HG03342 (cell line): ENCODE measurements at regions not wholly inside any gene's neighbourhood (a gene's known extent, or its start where the extent isn't known, plus 50 kb on each side); places are given as distances from the start of the nearest gene placed in this dataset.
"Not testable (repeated sequence)": the region's sequence is repeated elsewhere in the genome, so short reads cannot be mapped to it uniquely, and the experiment has no call there.

Experiments
- ATAC-seq: cut with Tn5 transposase; IDR thresholded peaks from one replicate; pipeline ENCODE4 v1.9.1; 2021; ENCODE audit warnings: mild to moderate bottlenecking, moderate library complexity; ENCODE audit not compliant: unreplicated experiment

DNA sequence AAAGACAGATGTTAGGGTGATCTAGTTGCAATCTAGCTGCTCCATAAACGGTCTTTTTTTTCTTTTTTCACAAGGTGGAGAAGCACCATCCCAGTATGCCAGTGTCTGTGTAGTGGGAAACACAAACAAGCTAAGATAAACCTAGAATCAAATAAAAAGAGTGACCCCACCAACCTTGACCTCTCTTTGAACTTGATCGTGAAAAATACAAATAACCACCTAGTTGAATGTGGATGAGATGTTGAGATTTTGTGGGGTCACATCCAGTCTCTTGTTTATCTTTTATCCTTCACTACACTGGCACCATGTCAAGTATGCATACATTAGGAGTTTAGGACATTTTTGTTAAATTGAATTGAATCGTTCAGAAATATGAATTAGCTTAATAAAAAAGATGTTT is 194.6 kb upstream of the EYA4 start:
- no peak for ATAC-seq

DNA sequence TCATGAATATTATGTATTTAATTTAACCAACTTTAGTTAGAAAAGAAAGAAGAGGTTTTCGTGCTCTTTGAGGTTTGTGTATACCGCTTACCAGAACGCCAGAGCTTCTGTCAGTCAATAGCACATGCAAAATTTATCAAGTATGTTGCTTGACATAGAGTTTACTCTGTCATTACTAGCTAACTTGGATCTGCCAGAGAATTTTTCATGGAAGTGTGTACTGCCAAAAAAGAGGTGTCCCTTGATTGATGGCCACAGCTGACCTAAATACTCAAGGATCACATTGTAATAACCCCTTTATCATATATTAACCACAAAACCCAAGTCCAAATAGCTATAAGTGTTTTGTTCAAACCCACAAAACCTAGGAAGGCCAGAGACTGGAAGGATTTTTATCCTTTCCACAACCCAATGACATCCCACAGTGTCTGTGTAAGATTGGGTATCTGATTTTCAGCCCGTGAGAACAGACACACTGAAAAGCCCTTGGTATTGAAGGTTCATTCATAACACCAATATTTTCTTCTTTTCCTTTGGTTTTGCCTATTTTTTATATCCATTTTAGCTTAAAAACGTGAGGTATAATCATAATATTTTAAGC is 194.0 kb upstream of the EYA4 start:
- ATAC-seq: no peak

DNA sequence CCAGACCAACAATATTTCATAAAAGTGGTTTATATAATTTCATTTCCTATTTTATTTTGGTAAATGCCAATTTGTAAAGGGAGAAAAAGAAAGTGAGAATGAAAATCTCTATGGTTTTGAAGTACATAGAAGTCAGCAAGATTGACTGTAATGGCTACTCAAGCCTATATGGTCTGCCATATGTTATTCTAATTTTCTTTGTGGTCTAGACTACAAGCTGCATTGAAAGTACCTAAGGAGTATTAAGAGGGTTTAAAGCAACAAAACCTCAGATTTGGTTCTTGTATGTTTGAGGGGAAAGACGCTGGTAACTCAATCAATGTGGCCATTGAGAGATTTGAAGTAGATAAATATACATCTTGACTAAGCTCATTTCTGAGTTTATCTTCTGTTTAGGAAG is 193.5 kb upstream of the EYA4 start:
- ATAC-seq: no peak

DNA sequence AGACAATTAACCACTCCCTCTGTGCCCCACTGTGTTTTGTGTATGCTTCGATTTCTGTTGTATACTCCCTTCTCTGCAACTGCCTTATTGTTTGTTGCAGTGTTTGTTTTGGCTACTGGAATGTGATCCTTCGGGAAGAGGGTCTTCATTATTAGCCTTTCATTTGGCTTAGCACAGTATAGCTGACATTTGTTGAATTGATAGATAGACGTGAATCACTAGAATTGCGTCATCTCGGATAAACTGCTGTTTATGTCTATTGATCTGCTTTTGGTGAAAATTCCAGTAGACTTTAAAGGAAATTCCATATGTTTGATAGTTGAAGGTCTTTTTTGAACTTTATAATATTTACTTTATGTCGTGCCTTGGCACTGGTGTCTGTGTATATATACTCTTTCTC is 189.9 kb upstream of the EYA4 start:
- ATAC-seq: no peak

DNA sequence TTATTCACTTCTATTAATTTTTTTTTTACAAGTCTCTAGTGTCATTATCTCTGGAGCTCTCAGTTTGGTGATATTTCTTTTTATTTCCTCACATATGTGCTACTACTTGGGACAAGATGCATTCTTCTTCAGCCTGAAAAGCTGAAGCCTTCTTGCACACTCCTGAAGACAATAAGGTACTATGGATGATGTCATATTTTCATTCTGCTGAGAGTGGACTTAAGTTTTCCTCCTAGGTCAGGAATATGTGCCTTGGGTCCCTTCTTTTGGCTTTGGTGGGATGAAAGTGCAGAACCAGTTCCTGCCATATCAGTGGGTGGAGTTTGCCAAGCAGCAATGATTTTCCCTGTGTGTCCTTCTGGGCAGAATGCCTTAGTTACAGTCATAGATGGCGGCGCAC is 188.7 kb upstream of the EYA4 start:
- ATAC-seq: no peak

DNA sequence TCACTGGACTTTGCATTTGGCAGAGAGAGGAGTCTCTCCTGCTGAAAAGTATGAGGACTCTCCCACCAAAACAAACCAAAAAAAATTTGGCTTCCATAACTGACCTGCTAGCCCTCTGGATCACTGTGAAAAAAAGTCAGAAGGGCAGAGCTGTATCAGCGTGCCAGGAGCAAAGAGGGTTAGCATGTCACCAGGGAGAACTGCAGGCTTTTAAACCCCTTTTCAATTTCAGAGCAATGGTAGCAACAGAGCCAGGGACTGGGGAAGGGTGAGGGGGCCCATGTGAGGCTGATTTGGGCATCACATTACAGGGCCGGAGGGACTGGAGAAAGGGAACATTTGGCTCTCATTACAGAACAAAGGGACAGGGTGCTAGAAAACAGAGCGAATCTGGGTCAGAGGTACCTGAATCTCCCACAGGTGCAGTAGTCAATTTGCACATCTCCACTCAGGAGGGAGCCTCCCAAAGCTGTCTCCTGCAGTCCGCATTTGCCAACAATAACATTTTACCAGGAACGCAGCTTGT is 185.7 kb upstream of the EYA4 start:
- no peak for ATAC-seq

DNA sequence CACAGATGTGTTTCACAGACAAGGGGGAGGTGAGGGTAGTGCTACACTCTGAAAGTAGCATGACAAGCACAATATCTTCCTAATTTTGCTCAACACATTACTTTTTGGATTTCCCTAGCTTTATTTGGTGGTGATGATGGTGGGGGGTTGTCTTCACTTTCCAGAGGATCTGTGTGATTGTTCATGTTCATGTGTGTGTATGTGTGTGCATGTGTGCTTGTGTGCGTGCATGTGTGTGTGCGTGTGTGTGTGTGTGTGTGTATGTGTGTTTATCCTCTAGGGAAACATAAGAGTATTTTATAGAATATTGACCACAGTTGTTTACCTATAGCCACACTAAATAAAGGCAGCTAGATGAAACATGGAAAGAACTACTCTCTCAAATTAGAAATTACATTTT is 183.8 kb upstream of the EYA4 start:
- no peak for ATAC-seq

DNA sequence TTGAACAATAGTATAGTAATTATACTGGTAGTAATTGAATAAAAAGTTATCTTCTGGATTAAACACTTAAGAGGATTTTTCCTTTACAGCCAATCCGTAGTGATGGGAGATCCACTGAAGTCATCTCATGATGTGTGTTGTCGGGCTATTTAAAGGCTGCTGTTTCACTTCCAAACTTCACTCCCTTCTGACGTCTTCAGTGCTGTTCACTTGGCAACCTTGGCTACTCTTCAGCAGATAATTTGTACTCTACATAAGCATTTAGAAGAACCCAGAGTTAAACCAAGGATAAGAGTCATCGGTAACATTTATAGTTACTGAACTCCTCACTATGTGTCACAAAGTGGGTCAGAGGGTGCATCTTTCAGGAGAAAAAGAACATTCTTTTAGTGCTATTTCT is 179.1 kb upstream of the EYA4 start:
- no peak for ATAC-seq

DNA sequence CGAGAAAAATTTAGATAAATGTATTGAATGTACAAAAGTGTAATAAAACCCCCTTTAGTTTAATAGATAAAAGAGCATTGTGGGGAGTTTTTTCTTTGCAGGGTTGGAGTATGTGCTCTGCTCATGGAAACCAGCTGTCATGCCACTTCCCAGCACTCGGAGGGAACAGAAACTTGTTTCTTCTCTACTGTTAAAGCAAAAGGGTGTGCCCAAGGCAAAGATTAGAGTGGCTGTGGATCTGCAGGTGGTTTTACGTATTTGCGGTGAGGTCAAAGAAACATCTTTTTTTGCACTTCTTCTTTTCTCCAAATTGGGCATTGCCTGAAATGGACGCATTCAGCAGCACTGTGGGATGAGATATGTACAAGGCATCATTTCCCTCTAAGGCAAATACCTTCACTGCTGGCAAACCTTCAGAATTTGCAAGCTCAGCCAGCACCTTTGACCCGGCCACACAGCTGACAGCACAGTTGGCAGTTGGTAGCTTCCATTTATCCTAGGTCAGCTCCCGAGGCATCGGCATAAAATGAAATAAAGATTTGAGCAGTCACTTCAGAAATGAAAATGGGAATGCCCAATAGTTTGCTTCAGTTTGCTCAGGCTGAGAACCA is 178.4 kb upstream of the EYA4 start:
- no peak for ATAC-seq

DNA sequence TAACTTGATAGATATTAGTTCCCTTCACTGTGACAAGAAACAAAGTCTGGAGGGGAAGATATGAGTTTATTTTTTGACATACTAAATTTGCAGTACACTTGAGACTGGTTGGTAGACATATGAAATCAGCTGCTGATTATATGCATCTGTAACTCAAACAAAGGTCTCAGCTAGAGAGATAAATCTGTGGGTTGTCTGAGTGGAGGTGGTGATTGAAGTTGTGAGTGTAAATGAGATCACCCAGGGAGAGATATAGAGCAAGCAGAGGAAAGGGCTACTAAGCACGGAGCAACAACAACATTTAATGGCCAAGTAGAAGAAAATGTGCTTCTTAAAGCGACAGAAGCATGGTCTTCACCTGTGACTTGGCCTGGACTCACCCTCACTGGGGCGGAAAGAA is 173.2 kb upstream of the EYA4 start:
- no peak for ATAC-seq

DNA sequence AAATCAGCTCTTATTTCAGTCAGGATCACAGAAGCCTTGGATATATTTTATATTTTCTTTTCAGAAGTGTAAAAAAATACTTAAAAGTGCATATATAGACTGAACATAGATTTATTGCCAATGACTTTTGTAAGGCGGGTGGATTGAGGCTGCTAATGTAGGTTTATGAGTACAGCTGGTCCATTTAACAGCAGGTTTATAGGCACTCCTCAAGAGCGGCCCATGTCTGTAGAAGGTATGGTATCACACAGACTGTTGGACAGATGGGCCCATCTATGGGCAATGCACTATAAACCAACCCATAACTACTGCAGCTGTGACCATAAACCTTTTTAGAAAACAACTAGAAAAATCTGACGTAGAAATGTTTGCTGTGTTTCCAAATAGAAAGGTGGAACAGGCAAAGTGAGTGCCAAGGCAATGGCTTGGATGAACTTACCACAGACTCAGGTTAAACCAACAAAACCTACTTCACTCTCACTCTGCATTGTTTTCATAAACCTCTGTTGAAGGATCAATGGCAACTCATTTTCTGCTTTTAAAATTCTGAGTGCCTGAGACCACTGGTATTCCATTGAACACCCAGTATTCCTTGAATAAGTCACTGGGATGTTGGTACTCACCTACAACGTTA is 170.6 kb upstream of the EYA4 start:
- no peak for ATAC-seq

DNA sequence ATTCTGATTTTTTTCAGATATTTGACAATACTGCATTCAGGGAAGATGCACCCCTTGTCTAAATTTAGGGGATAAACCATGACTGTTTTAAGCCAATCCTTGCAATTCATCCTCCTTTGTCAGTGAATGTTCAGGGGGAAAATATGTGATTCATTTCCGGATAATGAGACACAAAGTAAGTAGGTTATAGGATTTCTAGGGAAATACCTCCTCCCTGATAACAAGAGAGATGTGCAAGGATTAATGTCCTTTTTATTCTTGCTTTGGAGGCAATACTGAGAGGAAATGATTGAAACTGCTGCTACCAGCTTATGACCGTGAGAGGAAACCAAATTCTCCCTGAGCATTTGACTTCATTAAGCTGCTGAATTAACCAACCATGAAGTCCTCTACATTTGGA is 161.3 kb upstream of the EYA4 start:
- ATAC-seq: no peak

DNA sequence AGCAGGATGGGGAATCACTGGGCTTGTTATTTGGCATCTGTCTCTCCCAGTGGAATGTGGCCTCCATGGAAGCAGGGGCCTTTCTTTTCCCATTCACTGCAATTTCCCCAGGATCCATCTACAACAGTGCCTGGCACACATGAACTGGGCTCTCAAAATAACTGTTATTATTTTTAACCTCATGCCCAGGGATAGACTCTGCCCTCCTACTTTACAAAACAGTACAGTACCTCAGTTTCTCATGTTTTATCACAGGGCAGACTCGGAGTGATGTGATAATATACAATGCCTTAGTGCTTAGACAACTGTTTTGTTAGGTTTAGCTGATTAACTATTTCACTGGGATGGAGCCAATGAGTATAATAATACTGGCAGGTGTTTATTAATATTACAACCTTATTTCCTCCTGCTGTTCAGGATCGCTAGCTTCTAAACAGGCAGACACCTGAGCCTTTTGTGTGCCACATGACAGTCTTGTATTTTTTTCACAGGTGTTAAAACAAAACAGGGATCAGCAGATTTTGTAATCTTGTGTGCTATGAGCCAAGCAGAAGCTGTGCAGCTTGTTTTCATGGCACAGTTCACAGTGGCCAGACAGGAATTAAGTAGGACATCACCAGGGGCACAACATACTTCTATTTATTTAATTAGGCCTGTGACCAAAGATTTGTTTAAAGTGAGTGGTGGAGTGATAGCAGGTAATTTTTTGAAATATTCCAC is 157.7 kb upstream of the EYA4 start:
- no peak for ATAC-seq

DNA sequence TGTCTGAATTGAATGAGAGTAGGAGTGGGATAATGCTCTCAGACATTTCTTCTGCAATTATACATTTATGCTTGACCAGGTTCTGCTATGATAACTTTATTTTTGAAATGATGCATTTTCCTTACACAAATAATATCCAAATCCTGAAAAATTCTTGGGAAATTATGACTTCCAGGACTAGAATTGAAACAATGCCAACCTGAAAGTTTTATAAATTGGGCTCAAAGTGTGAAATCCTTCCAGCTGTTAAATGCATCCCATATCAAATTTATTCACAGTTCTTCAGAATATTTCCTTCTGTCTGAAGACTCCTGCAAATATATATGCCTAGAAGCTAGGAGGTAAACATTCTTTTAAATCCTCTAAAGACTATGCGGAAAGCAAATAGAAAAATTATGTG is 155.7 kb upstream of the EYA4 start:
- ATAC-seq: no peak

DNA sequence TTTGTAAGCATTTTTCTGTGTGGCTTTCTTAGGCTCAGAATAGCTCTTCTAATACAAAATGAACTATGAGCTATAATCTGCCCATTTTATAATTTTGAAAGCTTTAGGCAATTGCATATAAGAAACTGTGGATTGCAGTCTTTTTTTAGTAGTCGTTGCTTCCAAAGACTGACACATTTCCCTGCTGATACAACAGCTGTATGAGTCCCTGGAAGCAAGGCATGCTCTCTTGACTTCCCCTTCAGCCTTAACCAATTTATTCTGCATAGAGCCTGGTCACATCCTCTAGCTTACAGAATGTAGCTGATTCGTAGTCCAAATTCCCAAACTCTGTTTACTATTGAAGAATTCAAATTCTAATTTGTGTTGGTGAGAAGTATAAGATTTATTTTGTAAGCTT is 155.3 kb upstream of the EYA4 start:
- no peak for ATAC-seq

DNA sequence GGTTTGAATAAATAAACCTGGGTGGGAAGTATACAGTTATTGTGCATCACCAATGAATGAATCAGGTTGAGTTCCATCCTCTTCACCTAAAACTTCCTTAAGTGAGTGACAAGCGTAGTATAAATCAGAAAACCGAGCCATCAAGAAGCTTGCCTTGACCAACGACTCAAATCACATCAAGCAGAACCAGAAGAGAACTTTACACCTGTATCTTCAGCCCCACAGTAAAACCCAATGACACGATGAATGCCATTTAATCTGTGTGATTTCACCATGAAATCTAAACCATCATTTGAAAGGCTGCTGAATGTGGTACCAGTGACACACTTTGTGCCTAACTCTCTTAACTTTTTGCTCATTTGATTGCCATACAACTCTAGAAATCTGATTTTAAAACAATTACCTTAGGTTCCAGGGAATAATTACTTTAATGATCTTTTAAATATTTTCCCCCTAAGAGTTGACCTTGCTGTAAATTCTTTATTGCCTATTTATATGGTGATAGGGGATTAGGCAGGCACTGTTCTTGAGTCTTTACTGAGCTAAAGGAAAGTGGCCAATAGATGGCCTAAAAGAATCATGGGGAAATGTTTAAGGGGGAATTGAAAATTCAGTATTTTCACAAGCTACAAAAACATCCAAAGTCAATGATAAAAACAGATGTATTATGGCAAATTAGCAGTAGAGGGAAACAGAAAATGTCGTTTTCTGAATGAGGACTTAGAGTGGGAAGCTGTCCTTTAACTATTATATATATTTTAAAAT is 152.0 kb upstream of the EYA4 start:
- ATAC-seq: no peak

DNA sequence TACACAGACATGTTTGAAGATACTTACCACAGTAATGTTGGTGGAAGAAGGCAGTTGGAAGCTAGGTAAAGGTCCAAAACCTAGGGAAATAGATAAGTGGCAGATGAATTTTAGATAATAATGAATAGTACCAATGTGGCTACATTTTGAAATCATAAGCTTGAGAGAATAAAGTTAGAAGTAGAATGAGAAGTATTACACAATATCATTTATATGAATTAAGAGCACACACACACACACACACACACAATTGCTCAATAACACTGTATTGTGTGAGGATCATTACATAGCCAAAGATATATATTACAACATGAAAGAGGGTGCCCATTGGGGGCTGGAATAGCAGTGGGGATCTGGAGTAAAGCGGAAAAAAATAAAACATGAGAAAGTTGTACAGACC is 149.0 kb upstream of the EYA4 start:
- ATAC-seq: no peak

DNA sequence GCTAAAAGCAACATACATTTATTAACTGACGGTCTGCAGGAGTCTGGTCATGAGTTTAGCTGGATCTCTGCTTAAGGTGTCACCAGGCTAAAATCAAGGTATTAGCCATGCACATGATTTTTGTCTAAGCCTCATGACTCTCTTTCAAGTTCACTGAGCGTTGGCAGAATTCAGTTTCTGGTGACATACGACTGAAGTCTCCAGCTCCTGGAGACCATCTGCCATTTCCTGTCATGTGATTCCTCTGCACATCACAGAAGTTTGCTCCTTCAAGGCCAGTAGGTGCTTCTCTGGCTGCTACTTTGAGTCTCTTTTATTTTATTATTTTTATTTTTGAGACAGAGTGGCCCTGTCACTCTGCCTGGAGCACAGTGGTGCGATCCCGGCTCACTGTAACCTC is 148.4 kb upstream of the EYA4 start:
- no peak for ATAC-seq

DNA sequence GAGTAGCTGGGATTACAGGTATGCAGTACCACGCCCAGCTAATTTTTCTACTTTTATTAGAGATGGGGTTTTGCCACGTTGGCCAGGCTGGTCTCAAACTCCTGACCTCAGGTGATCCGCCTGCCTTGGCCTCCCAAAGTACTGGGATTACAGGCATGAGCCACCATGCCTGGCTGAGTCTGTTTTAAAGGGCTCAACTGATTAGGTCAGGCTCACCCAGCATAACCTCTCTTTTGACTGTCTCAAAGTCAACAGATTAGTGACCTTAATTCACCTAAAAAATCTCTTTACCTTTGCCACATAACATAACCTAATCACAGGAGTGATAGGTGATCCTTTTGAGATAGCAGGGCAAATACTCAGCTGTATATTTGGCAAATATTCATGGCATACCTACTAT is 147.9 kb upstream of the EYA4 start:
- not testable (repeated sequence) for ATAC-seq

DNA sequence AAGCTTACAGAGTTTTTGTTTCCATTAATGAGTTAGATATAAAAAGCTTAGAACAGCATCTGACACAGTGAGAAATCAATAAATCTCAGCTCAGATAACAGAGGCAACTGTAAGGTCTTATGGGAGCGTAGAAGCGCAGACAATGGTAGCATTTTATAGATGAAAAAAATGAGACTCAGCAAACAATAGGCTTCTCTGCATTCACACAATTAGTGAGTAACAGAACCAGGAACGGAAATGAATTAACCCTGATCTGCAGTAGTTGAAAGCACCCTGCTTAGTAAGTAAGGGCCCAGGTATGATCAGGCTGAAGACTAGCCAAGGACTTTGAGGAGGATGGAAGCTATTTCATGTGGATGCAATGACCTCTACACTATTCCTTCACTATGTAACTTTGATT is 147.2 kb upstream of the EYA4 start:
- no peak for ATAC-seq

DNA sequence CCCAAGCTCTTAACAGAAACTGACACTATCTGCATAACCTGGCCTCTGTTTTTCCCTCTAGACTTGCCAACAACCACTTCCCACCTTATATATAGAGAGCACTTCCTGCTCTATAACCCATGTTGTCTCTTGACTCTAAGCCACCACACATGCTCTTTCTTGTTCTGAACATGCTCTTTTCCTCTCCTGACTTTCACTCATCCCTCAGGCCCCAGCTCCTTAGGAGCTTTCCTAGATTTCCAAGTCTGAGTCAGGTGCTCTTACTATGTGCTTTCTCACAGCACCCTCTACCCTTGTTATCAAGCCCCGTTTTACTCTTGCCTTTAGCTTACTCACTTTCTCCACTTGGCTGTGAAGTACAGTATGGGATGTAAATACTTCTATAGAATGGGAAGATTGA is 143.9 kb upstream of the EYA4 start:
- no peak for ATAC-seq
